A549 (cell line): ENCODE measurements at regions not wholly inside any gene's neighbourhood (a gene's known extent, or its start where the extent isn't known, plus 50 kb on each side); places are given as distances from the start of the nearest gene placed in this dataset.

Experiments used
- ATAC-seq, 2 experiments: fragments of 200-7000 bp in 1 of 2; fragments of >200 bp in 1 of 2; cut with Nextera tagmentation in 1 of 2; cut with Tn5 transposase in 1 of 2; 3 replicates each; pipeline versions ENCODE4 v1.8.0 to v1.9.1; 2018 to 2020; ENCODE audit warnings: mild to moderate bottlenecking in 1 of 2, moderate library complexity in 1 of 2
- CTCF ChIA-PET: fragments of 300-600 bp; sonication (Branson Sonifier 250); formaldehyde crosslinking; extraction: SDS; loops from one replicate; lab custom pipeline; 2021; ENCODE audit warnings: antibody characterized with exemption, inconsistent platforms; lab: Yijun Ruan, JAX
- POLR2A ChIA-PET: fragments of 350-600 bp; formaldehyde crosslinking; extraction: SDS; loops from one replicate; lab custom pipeline; 2021; ENCODE audit warnings: antibody characterized with exemption, inconsistent platforms; lab: Yijun Ruan, JAX
- DNase-seq, 2 experiments: peaks; one replicate each; pipeline versions ENCODE4 v3.0.0 to v3.0.0-alpha.2; 2011 to 2016; ENCODE audit warnings: low read depth in 1 of 2, low spot score in 1 of 2
- FAIRE-seq: peaks from 2 replicates; lab custom pipeline; 2011; peaks lifted over from hg19 to GRCh38; lab: Jason Lieb, UNC
- H3K27ac ChIP-seq, 2 experiments: fragments of >200 bp; sonication (Bioruptor Twin); formaldehyde crosslinking; 3 replicates each; pipeline ENCODE4 v1.5.1; 2016 to 2017
- H3K4me1 ChIP-seq: fragments of >200 bp; sonication (Bioruptor Twin); formaldehyde crosslinking; 3 replicates; pipeline ENCODE4 v1.6.1; 2016
- H3K4me2 ChIP-seq: fragments of >200 bp; sonication (Bioruptor Twin); formaldehyde crosslinking; 3 replicates; pipeline ENCODE4 v1.6.1; 2016
- H3K4me3 ChIP-seq: fragments of >200 bp; sonication (Bioruptor Twin); formaldehyde crosslinking; 3 replicates; pipeline ENCODE4 v1.5.1; 2016
- H3K9me3 ChIP-seq: fragments of >200 bp; sonication (Bioruptor Twin); formaldehyde crosslinking; 3 replicates; pipeline ENCODE4 v1.6.1; 2016
- ATOH8 ChIP-seq: fragments of 250-450 bp; sonication (Bioruptor Pico); IDR thresholded peaks from 2 replicates; pipeline ENCODE4 v1.5.0; 2020; ENCODE audit warnings: low read depth, mild to moderate bottlenecking, moderate library complexity
- CBX8 ChIP-seq: fragments of 200-600 bp; sonication (generic); IDR thresholded peaks from 2 replicates; pipeline ENCODE4 v1.6.1; 2016
- EHF ChIP-seq: fragments of 250-450 bp; sonication (Bioruptor Pico); IDR thresholded peaks from 2 replicates; pipeline ENCODE4 v1.5.0; 2020; ENCODE audit warnings: mild to moderate bottlenecking
- ESRRA ChIP-seq: fragments of 150-350 bp; IDR thresholded peaks from 2 replicates; pipeline ENCODE4 v1.6.1; 2014; ENCODE audit warnings: mild to moderate bottlenecking, low read length, borderline replicate concordance
- FOXS1 ChIP-seq: fragments of 250-450 bp; sonication (Bioruptor Pico); IDR thresholded peaks from 2 replicates; pipeline ENCODE4 v1.5.0; 2020; ENCODE audit warnings: mild to moderate bottlenecking, moderate library complexity
- JUN ChIP-seq, 2 experiments: fragments of >200 bp; sonication (Bioruptor Twin); formaldehyde crosslinking; IDR thresholded peaks; 2 replicates in 1 of 2; 3 replicates in 1 of 2; pipeline ENCODE4 v1.6.1; 2016 to 2017
- KDM1A ChIP-seq: fragments of 200-600 bp; sonication (generic); IDR thresholded peaks from 2 replicates; pipeline ENCODE4 v1.6.1; 2016; ENCODE audit warnings: low read depth, mild to moderate bottlenecking
- KDM5A ChIP-seq: fragments of 200-600 bp; sonication (generic); IDR thresholded peaks from 2 replicates; pipeline ENCODE4 v1.6.1; 2016; ENCODE audit warnings: antibody characterized with exemption, mild to moderate bottlenecking
- MAFK ChIP-seq: fragments of 450-650 bp; IDR thresholded peaks from 2 replicates; pipeline ENCODE4 v1.6.1; 2014; ENCODE audit not compliant: partially characterized antibody
- NPAS2 ChIP-seq: fragments of 250-450 bp; sonication (Bioruptor Pico); IDR thresholded peaks from 2 replicates; pipeline ENCODE4 v1.8.0; 2022; ENCODE audit warnings: mild to moderate bottlenecking, moderate library complexity, borderline replicate concordance
- PHF8 ChIP-seq: fragments of 200-600 bp; sonication (generic); IDR thresholded peaks from 2 replicates; pipeline ENCODE4 v1.6.1; 2016; ENCODE audit warnings: low read depth, mild to moderate bottlenecking, antibody characterized with exemption, moderate library complexity, borderline replicate concordance
- RARB ChIP-seq: fragments of 250-450 bp; sonication (Bioruptor Pico); IDR thresholded peaks from 2 replicates; pipeline ENCODE4 v1.8.0; 2021; ENCODE audit warnings: mild to moderate bottlenecking, moderate library complexity
- RCOR1 ChIP-seq: fragments of 150-350 bp; IDR thresholded peaks from 2 replicates; pipeline ENCODE4 v1.6.1; 2014; ENCODE audit warnings: antibody characterized with exemption, low read length, low read depth
- RFX5 ChIP-seq: fragments of 450-650 bp; IDR thresholded peaks from 2 replicates; pipeline ENCODE4 v1.7.1; 2014; ENCODE audit warnings: antibody characterized with exemption, mild to moderate bottlenecking, moderate library complexity
- RNF2 ChIP-seq: fragments of 200-600 bp; sonication (generic); IDR thresholded peaks from 2 replicates; pipeline ENCODE4 v1.6.1; 2016; ENCODE audit warnings: low read depth, mild to moderate bottlenecking, antibody characterized with exemption, moderate library complexity, borderline replicate concordance
- SMC3 ChIP-seq: fragments of >200 bp; sonication (Bioruptor Twin); formaldehyde crosslinking; IDR thresholded peaks from 3 replicates; pipeline ENCODE4 v1.6.1; 2018; ENCODE audit warnings: inconsistent platforms
- SREBF2 ChIP-seq: fragments of 450-650 bp; IDR thresholded peaks from 2 replicates; pipeline ENCODE4 v1.6.1; 2014; ENCODE audit warnings: mild to moderate bottlenecking, moderate library complexity
- TFCP2L1 ChIP-seq: fragments of 250-450 bp; sonication (Bioruptor Pico); IDR thresholded peaks from 2 replicates; pipeline ENCODE4 v1.5.0; 2021; ENCODE audit warnings: mild to moderate bottlenecking
- USF2 ChIP-seq: fragments of 450-650 bp; IDR thresholded peaks from 2 replicates; pipeline ENCODE4 v1.6.1; 2014; ENCODE audit warnings: antibody characterized with exemption
- ZFP36 ChIP-seq: fragments of 450-650 bp; IDR thresholded peaks from 2 replicates; pipeline ENCODE4 v1.6.1; 2014; ENCODE audit warnings: borderline replicate concordance; ENCODE audit not compliant: partially characterized antibody
- ZNF302 ChIP-seq: fragments of 250-450 bp; sonication (Bioruptor Pico); IDR thresholded peaks from 2 replicates; pipeline ENCODE4 v1.9.0; 2021; ENCODE audit warnings: inconsistent platforms, mild to moderate bottlenecking, moderate library complexity
- WGBS: methylation state at CpG from one replicate; pipeline ENCODE4 v1.1.6; 2017; ENCODE audit errors: missing lambda C conversion rate; 5-methylcytosine and 5-hydroxymethylcytosine counted together
- TF ChIP-seq, protein P1 (sequence below): fragments of 250-450 bp; sonication (Bioruptor Pico); IDR thresholded peaks from 2 replicates; pipeline ENCODE4 v1.5.0; 2021; ENCODE audit warnings: mild to moderate bottlenecking, moderate library complexity, borderline replicate concordance

DNA sequence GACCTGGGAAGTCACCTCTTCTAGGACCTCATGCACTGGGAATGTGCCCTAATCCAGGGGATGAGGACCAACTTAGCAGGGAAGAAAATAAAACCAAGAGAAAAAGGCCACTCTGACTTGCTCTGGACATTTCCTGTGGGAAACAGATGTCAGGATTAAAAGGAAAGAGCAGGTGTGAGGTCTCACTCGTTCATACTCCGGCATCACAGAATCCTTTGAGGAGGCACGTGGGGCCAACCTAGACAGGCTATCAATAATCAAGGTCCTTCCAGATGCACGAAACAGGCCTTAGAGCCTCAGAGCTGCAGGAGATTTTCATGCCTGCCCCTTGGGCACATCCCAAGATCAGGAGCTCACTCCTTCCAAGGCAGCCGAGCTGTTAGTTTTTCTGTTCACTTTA is 321.5 kb upstream of the CCL2 start:
- no peaks in the 10 kb centered on the region for H3K9me3 ChIP-seq
- ChIA-PET CTCF (no interaction called here), POLR2A (no interaction called here)
- no peaks in the 10 kb centered on the region for H3K4me1 ChIP-seq
- H3K4me2 ChIP-seq, result no peak overlapping the region
- DNase-seq (no peak), FAIRE-seq (no peak), ATAC-seq (no peak)
- TF ChIP-seq RNF2, result no peak
- TF ChIP-seq MAFK, result no peak
- no peak for TF ChIP-seq ESRRA
- TF ChIP-seq ATOH8 (CRISPR knock-in tag), result no peak
- no peak for TF ChIP-seq KDM5A
- TF ChIP-seq RCOR1, result no peak
- no peak for TF ChIP-seq EHF (CRISPR knock-in tag)
- H3K27ac ChIP-seq, result no peak overlapping the region
- H3K4me3 ChIP-seq, result no peak overlapping the region
- WGBS, result 33% methylated on average over 5 of the region's 5 CpGs

GRCh38 chr17:33934696-33935095 is 320.4 kb upstream of the CCL2 start:
- 69% methylated on average over 1 of the region's 1 CpG for WGBS
- no peak overlapping the region for H3K4me3 ChIP-seq
- ChIA-PET CTCF (interaction anchor here (2.1 kb wide), 1 partner anchor 10 kb away, joined by 8 read pairs; no protein-coding TSS in a partner anchor), POLR2A (interaction anchor here (0.7 kb wide), 1 partner anchor 297 kb away, joined by 3 read pairs; no protein-coding TSS in a partner anchor)
- H3K4me1 ChIP-seq, result no peaks in the 10 kb centered on the region
- FAIRE-seq, result no peak
- TF ChIP-seq SMC3 (no peak), JUN (IDR thresholded peaks at IDR 0.05) (no peak), TFCP2L1 (CRISPR knock-in tag) (no peak)
- H3K4me2 ChIP-seq, result no peak overlapping the region
- no peaks in the 10 kb centered on the region for H3K9me3 ChIP-seq
- H3K27ac ChIP-seq, result no peak overlapping the region
- no peak for DNase-seq
- ATAC-seq, result no peak

DNA sequence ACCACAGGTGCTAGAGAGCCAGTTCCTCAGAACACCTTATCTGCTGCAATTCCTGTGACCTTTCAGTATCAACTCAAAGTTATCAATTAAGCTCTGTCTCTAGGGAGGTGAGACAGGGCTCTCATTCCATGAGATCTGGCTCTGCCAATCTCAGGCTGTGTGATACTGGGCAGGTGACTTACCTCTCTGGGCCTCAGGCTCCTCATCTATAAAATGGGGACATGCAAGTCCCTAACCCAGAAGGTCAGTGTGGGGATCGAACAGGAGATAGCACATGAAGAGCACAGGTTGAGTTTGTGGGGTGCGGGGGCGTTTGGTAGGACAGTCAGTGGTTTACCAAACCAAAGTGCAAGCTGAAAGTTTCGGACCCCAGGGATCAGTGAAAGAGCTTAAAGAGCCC is 319.3 kb upstream of the CCL2 start:
- no peak for FAIRE-seq
- Histone ChIP-seq H3K4me2 (no peak overlapping the region), H3K4me3 (no peak overlapping the region), H3K27ac (no peak overlapping the region), H3K4me1 (no peaks in the 10 kb centered on the region), H3K9me3 (no peaks in the 10 kb centered on the region)
- 33% methylated on average over 4 of the region's 4 CpGs for WGBS
- DNase-seq, result no peak
- TF ChIP-seq SREBF2 (no peak), CBX8 (no peak), USF2 (no peak), ZNF302 (no peak), KDM1A (no peak), NPAS2 (CRISPR knock-in tag) (no peak), ZFP36 (no peak), FOXS1 (no peak), ESRRA (no peak), RARB (CRISPR knock-in tag) (no peak), PHF8 (no peak), RFX5 (no peak)
- TF ChIP-seq, protein P1, sequence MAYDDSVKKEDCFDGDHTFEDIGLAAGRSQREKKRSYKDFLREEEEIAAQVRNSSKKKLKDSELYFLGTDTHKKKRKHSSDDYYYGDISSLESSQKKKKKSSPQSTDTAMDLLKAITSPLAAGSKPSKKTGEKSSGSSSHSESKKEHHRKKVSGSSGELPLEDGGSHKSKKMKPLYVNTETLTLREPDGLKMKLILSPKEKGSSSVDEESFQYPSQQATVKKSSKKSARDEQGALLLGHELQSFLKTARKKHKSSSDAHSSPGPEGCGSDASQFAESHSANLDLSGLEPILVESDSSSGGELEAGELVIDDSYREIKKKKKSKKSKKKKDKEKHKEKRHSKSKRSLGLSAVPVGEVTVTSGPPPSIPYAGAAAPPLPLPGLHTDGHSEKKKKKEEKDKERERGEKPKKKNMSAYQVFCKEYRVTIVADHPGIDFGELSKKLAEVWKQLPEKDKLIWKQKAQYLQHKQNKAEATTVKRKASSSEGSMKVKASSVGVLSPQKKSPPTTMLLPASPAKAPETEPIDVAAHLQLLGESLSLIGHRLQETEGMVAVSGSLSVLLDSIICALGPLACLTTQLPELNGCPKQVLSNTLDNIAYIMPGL (CRISPR knock-in tag), result no peak
- no peak for ATAC-seq
- ChIA-PET CTCF (interaction anchor here (0.7 to 2.1 kb wide), 3 partner anchors 9 to 52 kb away, joined by 3 to 8 read pairs (median 4); no protein-coding TSS in a partner anchor), POLR2A (no interaction called here)
